GM13977 (cell line): ENCODE measurements at regions not wholly inside any gene's neighbourhood (a gene's known extent, or its start where the extent isn't known, plus 50 kb on each side); places are given as distances from the start of the nearest gene placed in this dataset.

ENCODE experiments used
- DNase-seq: peaks from one replicate; pipeline ENCODE4 v3.0.0; 2012; ENCODE audit warnings: low spot score
- CTCF ChIP-seq: IDR thresholded peaks from 2 replicates; pipeline ENCODE4 v1.5.1; 2012; ENCODE audit warnings: mild to moderate bottlenecking, control low read depth; ENCODE audit not compliant: insufficient read depth; ENCODE audit errors: extremely low read depth, missing control alignments
- in situ Hi-C: fragments of 300-500 bp; cut with MboI; formaldehyde crosslinking; loops from one replicate; pipeline ENCODE4 v1.12.0; 2022; ENCODE audit warnings: low sequenced_read_pairs, low pct_unique_long_range_greater_than_20kb, mixed read lengths, inconsistent platforms; ENCODE audit not compliant: unreplicated experiment

- no peak for DNase-seq
- in situ Hi-C loops = no loop called here
- TF ChIP-seq CTCF = no peak
These were observed 64.5 kb upstream of the ATF3 start for GRCh38 chr1:212544110-212544509.

DNA sequence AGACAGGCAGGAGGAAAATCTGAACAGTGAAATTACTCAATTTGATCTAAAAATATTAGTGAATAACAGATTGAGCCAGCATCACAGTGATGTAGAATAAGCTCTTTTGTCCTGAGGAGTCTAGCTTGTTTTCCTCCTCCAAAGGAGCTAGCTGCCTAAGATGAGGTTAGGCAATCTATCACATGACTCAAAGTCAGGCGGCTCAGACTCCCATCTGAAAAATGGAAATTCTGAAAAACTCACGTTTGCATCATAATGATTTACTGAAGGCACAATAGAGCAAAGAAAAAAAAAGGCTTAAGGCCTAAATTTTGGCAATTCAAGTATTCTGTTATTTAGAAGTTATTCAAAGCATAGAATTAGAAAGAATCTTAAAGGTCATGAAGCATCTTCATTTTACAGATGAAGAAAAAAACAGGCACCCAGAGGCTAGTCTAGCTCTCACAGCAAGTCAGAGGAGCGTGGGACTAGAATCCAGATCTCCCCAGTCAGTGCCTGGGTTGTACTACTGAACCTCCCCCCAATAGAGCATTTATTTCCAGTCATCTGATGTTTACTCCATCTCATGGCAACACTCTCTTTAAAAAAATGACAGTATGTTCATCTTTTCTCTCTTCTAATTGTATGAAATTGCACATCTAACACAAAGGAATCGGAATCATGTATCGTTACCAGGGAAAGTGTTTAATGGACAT, 62.5 kb upstream of the ATF3 start:
- TF ChIP-seq CTCF = no peak
- in situ Hi-C loops = no loop called here
- no peak for DNase-seq

- DNase-seq = no peak
- in situ Hi-C loops = no loop called here
- no peak for TF ChIP-seq CTCF
These were observed 59.0 kb upstream of the ATF3 start for GRCh38 chr1:212549503-212550017.

DNA sequence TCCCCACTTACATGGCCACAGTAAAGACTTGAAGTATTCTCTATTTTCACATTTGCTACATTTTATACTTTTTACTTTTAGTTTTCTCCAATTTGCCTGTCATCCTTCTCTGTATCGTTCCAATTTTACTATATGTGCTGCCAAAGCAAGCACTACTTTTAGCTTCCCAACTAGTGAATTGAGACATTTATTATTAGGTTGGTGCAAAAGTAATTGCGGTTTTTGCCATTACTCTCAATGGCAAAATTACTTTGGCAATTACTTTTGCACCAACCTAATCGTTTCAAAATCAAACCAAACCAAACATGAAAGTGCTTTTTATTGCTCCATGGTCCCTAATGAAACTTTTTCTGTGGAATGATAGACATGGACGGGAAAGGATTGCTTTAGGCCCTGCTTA, 56.6 kb upstream of the ATF3 start:
- in situ Hi-C loops = no loop called here
- TF ChIP-seq CTCF = no peak

GRCh38 chr1:212553676-212554075, 54.9 kb upstream of the ATF3 start:
- DNase-seq = no peak
- no peak for TF ChIP-seq CTCF
- in situ Hi-C loops = no loop called here

More for the DNA sequence above, 56.6 kb upstream of the ATF3 start:
- DNase-seq = no peak

- in situ Hi-C loops = no loop called here
- DNase-seq = no peak
- no peak for TF ChIP-seq CTCF
These were observed 54.2 kb upstream of the ATF3 start for GRCh38 chr1:212554401-212554800.
